ENCODE measurements at regions not wholly inside any gene's neighbourhood (a gene's known extent, or its start where the extent isn't known, plus 50 kb on each side); places are given as distances from the start of the nearest gene placed in this dataset.

- TF ChIP-seq POLR2AphosphoS5 (IDR thresholded peaks at IDR 0.05; ENCODE audit: low read depth, low read length) (no peak), CTCF (IDR thresholded peaks at IDR 0.05) (no peak)
These were observed 271.1 kb downstream of the CBLN2 start for GRCh38 chr18:72273025-72273424.
